ENCODE measurements at regions not wholly inside any gene's neighbourhood (a gene's known extent, or its start where the extent isn't known, plus 50 kb on each side); places are given as distances from the start of the nearest gene placed in this dataset.

GRCh38 chr12:115620816-115621215 is 656.7 kb downstream of the MED13L start:
- Histone ChIP-seq H3K4me1 (no peaks in the 10 kb centered on the region), H3K27ac (no peak overlapping the region), H3K4me3 (no peak overlapping the region), H3K27me3 (no peaks in the 10 kb centered on the region), H3K36me3 (no peaks in the 10 kb centered on the region), H3K9me3 (no peaks in the 10 kb centered on the region)
- intact Hi-C loops (cut with DNase I), result no loop called here
- DNase-seq, result no peak
- TF ChIP-seq CTCF (IDR thresholded peaks at IDR 0.05), result no peak
- no peak for ATAC-seq

GRCh38 chr12:115619889-115620288 is 657.6 kb downstream of the MED13L start:
- ATAC-seq, result no peak
- no peak overlapping the region for H3K4me3 ChIP-seq
- H3K27ac ChIP-seq, result no peak overlapping the region
- intact Hi-C loops (cut with DNase I), result no loop called here
- no peaks in the 10 kb centered on the region for H3K4me1 ChIP-seq
- TF ChIP-seq CTCF (IDR thresholded peaks at IDR 0.05), result no peak
- no peaks in the 10 kb centered on the region for H3K27me3 ChIP-seq
- H3K36me3 ChIP-seq, result no peaks in the 10 kb centered on the region
- H3K9me3 ChIP-seq, result no peaks in the 10 kb centered on the region
- no peak for DNase-seq

GRCh38 chr12:115619061-115619460 is 658.4 kb downstream of the MED13L start:
- Histone ChIP-seq H3K27me3 (no peaks in the 10 kb centered on the region), H3K4me3 (no peak overlapping the region), H3K4me1 (no peaks in the 10 kb centered on the region), H3K27ac (no peak overlapping the region), H3K36me3 (no peaks in the 10 kb centered on the region), H3K9me3 (no peaks in the 10 kb centered on the region)
- no peak for DNase-seq
- ATAC-seq, result no peak
- intact Hi-C loops (cut with DNase I), result no loop called here
- no peak for TF ChIP-seq CTCF (IDR thresholded peaks at IDR 0.05)

- no peak for DNase-seq
- no peak overlapping the region for H3K4me3 ChIP-seq
- H3K4me1 ChIP-seq, result no peaks in the 10 kb centered on the region
- no peak overlapping the region for H3K27ac ChIP-seq
- no peaks in the 10 kb centered on the region for H3K27me3 ChIP-seq
- no peak for TF ChIP-seq CTCF (IDR thresholded peaks at IDR 0.05)
- no peak for ATAC-seq
- H3K9me3 ChIP-seq, result no peaks in the 10 kb centered on the region
- H3K36me3 ChIP-seq, result no peaks in the 10 kb centered on the region
- intact Hi-C loops (cut with DNase I), result no loop called here
Observed at GRCh38 chr12:115618105-115618504, 659.4 kb downstream of the MED13L start.

GRCh38 chr12:115617391-115617790 is 660.1 kb downstream of the MED13L start:
- Histone ChIP-seq H3K27me3 (no peaks in the 10 kb centered on the region), H3K36me3 (no peaks in the 10 kb centered on the region), H3K4me1 (no peaks in the 10 kb centered on the region), H3K9me3 (no peaks in the 10 kb centered on the region), H3K4me3 (no peak overlapping the region), H3K27ac (no peak overlapping the region)
- ATAC-seq (no peak), DNase-seq (no peak)
- intact Hi-C loops (cut with DNase I), result no loop called here
- TF ChIP-seq CTCF (IDR thresholded peaks at IDR 0.05), result no peak

GRCh38 chr12:115611477-115611876 is 666.0 kb downstream of the MED13L start:
- no peak for TF ChIP-seq CTCF (IDR thresholded peaks at IDR 0.05)
- H3K4me3 ChIP-seq, result no peak overlapping the region
- no peaks in the 10 kb centered on the region for H3K4me1 ChIP-seq
- ATAC-seq (no peak), DNase-seq (no peak)
- no peak overlapping the region for H3K27ac ChIP-seq
- intact Hi-C loops (cut with DNase I), result no loop called here
- no peaks in the 10 kb centered on the region for H3K27me3 ChIP-seq
- H3K9me3 ChIP-seq, result no peaks in the 10 kb centered on the region
- no peaks in the 10 kb centered on the region for H3K36me3 ChIP-seq
